WI38 (cell line): ENCODE measurements at regions not wholly inside any gene's neighbourhood (a gene's known extent, or its start where the extent isn't known, plus 50 kb on each side); places are given as distances from the start of the nearest gene placed in this dataset.

ENCODE experiments used
- H3K4me3 ChIP-seq: 2 replicates; pipeline ENCODE4 v1.5.1; 2011; ENCODE audit warnings: low read depth, mild to moderate bottlenecking, control low read depth, low read length
- TF ChIP-seq, protein P1 (sequence below): IDR thresholded peaks from 2 replicates; pipeline ENCODE4 v1.5.1; 2012; ENCODE audit warnings: low read depth, mild to moderate bottlenecking, control low read depth, low read length

DNA sequence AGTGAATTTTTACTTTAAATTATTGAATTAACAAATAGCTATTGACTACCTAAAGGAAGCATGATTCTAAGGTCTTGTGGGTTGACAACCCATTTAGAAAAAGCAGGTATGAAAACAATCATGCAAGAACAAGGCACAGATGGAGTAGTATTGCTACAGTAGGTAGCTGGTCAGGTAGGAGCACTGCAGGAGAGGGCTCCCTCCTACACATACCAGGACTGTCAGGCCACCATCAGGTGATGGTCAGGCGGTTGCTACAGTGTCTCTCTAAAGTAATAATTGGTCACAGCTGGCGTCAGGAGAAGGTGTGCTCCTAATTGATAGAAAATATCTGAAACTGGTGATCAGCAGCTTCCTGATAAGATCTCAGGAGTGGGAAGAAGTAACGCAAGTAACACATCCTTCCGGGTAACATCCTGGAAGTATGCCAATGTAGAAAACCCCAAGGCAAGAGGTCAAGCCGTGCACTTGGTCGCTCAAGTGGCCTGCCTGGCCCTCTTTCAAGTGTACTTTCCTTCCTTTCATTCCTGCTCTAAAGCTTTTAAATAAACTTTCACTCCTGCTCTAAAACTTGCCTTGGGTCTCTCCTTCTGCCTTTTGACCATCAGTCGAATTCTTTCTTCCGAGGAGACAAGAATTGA lies 486.5 kb downstream of the TMEM114 start:
- TF ChIP-seq, protein P1, sequence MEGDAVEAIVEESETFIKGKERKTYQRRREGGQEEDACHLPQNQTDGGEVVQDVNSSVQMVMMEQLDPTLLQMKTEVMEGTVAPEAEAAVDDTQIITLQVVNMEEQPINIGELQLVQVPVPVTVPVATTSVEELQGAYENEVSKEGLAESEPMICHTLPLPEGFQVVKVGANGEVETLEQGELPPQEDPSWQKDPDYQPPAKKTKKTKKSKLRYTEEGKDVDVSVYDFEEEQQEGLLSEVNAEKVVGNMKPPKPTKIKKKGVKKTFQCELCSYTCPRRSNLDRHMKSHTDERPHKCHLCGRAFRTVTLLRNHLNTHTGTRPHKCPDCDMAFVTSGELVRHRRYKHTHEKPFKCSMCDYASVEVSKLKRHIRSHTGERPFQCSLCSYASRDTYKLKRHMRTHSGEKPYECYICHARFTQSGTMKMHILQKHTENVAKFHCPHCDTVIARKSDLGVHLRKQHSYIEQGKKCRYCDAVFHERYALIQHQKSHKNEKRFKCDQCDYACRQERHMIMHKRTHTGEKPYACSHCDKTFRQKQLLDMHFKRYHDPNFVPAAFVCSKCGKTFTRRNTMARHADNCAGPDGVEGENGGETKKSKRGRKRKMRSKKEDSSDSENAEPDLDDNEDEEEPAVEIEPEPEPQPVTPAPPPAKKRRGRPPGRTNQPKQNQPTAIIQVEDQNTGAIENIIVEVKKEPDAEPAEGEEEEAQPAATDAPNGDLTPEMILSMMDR, result no peak
- no peak overlapping the region for H3K4me3 ChIP-seq

DNA sequence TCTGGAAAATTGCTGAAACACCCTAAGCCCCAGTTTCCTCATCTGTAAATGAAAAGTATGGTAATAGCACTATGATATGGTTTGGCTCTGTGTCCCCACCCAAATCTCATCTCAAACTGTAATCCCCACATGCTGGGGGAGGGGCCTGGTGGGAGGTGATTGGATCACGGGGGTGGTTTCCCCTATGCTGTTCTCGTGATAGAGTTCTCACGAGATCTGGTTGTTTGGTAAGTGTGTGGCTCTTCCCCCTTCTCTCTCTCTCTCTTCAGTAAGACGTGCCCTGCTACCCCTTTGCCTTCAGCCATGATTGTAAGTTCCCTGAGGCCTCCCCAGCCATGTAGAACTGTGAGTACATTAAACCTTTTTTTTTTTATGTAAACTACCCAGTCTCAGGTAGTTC lies 490.7 kb downstream of the TMEM114 start:
- TF ChIP-seq, protein P1, result no peak

DNA sequence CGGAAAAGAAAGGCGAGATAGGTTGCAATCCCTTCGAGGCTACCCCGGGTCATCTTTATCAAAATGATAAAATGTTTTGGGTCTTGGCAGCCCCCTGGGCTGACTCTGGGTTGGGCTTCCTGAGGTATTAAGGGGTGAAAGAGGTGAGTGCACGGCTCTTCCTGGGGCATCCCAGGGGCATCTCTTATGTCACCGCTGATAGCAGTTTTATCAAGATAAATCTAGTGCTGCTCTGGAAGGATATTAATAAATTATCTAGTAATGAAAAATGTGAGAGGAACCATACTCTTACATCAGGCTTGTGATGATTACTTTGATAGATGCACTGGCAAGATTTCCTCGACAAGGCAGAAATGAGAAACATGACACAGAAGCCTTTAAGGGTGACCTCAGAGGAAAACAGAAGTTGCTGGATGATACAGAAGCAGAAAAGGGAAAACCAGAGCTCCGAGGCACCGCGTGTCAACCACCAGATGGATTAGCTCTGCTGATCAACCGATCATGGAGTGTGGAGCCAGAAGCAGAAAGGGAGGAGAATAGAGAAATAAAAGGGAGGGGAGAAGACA lies 491.3 kb downstream of the TMEM114 start:
- TF ChIP-seq, protein P1, result no peak

More for the DNA sequence above, 490.7 kb downstream of the TMEM114 start:
- no peak overlapping the region for H3K4me3 ChIP-seq

DNA sequence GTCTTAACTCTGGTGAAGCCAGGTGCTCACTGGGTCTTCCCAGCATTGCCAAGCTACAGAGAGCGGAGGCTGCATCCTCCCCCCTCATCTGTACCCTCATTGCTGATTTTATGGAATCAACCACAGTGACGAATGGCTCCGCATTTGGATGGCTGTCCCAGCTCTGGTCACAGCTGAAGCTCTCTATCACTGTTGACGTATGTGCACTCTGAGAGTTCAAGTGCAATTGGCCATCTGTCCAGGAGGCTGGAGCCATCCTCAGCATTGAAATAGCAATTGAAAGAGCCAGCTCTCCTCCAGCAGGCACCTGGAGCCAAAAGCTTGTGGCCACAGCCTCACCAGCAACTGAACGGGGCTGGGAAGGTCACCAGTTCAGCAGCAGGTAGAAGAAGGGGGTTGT lies 494.1 kb downstream of the TMEM114 start:
- TF ChIP-seq, protein P1, result no peak
- no peak overlapping the region for H3K4me3 ChIP-seq

More for the DNA sequence above, 491.3 kb downstream of the TMEM114 start:
- H3K4me3 ChIP-seq, result no peak overlapping the region

DNA sequence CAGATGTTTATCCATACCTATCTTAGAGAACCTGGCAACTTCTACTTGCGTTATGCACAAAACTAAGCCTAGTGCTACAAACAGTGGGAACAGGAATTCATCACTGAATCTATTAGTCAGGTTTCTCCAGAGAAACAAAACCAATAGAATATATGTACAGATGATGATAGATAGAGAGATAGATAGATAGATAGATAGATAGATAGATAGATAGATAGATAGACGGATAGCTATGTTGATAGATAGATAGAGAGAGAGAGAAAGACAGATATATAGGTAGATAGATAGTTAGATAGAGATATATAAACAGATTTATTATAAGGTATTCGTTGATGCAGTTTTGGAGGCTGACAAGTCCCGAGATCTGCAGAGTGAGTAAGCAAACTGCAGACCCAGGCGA lies 495.6 kb downstream of the TMEM114 start:
- TF ChIP-seq, protein P1, result no peak
- H3K4me3 ChIP-seq, result no peak overlapping the region

DNA sequence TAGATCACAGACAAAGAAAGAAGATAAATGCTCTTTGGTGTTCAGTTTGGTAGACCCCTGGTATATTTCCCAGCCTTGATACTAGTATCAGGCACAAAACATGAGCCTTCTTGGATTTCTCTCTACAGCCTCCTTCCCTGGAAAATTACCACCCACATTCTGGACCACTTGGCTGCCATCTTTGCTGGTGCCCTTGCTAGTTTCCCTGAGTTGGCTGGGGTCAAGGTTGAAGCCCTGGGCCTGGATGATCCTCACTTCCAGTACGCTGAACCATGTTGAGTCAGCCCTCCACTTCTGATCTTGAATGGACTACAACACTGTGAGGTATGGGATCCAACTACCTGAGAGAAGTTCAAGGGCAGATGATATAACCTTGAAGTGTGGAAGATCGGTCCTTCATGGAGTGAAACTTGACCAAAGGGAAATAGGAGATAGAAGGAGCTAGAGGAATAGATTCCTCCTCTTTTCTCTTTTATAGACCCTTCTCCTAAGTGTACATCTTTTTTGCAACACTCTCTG lies 501.4 kb downstream of the TMEM114 start:
- TF ChIP-seq, protein P1, result no peak
- H3K4me3 ChIP-seq, result no peak overlapping the region

DNA sequence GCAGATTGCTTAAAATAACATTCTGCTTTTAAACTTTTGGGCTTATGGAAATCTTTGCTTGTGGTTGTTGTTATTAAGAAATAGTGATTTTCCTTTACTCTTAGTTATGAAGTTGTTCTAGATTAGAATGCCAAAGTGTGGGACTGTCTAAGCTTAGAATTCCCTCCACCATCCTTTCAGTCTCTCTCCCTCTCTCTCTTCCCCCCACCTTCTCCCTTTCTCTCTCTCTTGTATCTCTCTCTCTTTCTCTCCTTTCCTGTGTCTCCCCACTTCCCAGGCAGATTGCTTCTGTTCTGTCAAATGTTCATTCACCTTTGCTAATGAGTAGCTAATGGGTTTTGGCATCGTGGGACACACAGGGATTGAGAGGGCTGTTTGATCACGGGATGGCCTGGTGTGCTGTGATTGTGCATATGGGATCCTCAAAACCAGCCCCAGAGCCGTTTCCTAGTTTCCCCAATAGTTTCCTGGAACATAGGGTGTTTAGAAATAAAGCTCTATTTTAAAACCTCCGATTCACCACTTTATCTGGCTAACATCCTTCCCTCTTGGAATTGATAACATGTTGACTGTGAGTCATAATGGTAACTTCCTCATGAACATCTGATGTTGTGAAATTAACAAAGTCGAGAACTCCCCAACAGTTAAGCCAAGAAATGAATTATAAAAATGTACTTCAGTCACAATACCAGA lies 502.6 kb downstream of the TMEM114 start:
- no peak overlapping the region for H3K4me3 ChIP-seq
- TF ChIP-seq, protein P1, result no peak
